ENCODE measurements at regions not wholly inside any gene's neighbourhood (a gene's known extent, or its start where the extent isn't known, plus 50 kb on each side); places are given as distances from the start of the nearest gene placed in this dataset.
"Not testable (repeated sequence)": the region's sequence is repeated elsewhere in the genome, so short reads cannot be mapped to it uniquely, and the experiment has no call there.

- DNase-seq, result peak; percentile 78
Observed at GRCh38 chr5:96198356-96199058, 234.5 kb downstream of the PCSK1 start.

DNA sequence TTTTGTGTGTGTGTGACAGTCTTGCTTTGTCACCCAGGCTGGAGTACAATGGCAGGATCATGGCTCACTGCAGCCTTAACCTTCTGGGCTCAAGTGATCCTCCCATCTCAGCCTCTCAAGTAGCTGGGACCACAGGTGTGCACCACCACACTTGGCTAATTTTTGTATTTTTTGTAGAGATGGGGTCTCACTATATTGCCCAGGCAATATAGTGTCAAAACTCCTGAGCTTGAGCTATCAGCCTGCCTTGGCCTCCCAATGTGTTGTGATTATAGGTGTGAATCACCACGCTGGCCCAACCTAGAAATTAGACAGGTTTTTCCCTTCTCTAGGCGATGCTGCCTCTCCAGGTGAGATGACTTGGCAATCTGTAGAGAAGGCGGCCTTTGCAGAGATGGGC is 235.3 kb downstream of the PCSK1 start:
- DNase-seq, result not testable (repeated sequence)

- no peak for DNase-seq
Observed at GRCh38 chr5:96197347-96197746, 235.7 kb upstream of the ELL2 start.

- no peak for DNase-seq
Observed at GRCh38 chr5:96196890-96197289, 235.2 kb upstream of the ELL2 start.

- DNase-seq, result no peak
Observed at GRCh38 chr5:96196407-96196806, 234.8 kb upstream of the ELL2 start.

DNA sequence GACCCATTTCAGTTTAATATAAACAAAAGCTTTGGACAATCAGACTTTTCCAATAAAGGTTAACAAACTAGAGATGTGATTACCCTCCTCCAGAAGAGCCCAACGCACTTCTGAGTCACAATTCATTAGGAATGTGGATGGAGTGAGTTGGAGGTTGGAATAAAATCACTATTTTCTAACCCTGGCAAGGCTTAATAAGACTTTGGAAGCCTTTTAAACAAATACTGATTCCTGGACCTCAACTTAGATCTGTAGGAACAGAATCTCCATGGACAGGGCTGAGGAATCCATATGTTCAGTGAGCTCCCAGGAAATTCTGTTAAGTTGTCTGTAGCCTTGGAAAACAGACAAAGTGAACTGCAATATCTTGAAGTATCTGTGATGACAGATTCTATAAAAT is 233.5 kb upstream of the ELL2 start:
- peak; percentile 74 for DNase-seq

GRCh38 chr5:96194593-96194992 is 232.9 kb upstream of the ELL2 start:
- no peak for DNase-seq

- no peak for DNase-seq
Observed at GRCh38 chr5:96193946-96194345, 232.3 kb upstream of the ELL2 start.

DNA sequence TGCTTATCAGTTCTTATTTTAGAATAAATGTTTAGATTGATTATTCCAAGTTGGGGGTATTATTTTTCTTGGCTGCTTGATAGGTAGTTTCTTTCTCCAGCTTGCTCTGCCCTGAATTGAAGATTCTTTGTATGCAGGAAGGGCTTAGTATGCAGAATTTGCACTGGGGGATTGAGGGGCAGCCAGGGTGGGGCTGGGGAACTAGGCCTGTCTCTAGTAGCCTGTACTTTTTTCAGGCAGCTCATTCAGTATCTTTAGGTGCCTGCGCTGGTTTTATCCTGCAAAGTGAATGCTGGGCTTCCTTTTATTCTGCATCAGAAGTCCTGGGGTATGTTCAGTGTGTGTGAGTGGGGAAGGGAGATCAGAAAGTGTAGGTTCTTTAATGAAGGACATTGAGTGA is 228.3 kb upstream of the ELL2 start:
- no peak for DNase-seq

DNA sequence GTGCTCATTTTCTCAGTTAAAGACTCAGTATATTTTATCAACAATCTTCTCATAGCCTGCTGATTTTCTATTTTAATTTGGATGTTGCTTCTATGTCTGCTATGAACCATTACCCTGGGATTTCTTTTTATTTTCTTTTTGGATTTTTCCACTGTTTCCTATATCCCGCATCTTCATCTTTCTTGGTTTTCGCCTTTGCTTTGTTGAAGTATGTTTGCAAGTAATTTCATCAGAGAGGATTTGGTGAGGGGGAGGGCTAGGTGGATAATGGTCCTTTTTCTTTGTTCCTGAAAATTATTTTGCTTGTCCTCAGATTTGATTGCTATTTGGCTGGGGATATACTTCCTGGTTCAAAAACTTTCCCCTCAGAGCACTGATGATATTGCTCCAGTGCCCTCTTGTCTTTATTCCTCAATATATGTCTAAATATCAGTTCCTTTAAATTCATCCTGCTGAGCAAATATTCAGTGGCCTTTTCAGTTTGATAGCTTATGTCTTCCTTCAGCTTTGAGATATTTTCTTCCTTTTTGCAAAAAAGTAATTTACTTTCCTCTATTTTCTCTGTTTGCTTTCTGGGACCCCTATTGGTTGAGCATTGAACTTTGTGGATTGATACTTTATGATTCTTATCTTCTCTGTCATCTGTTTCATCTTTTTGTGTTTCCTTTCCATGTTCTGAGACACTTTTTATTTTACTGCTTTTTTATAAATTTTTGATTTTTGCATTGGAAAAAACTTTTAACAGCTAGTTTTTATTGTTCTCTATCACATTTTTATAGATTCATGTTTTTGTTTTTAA is 227.6 kb upstream of the ELL2 start:
- DNase-seq, result no peak

GRCh38 chr5:96187309-96188027 is 225.8 kb upstream of the ELL2 start:
- DNase-seq, result no peak

- DNase-seq, result not testable (repeated sequence)
Observed at GRCh38 chr5:96184510-96184909, 222.9 kb upstream of the ELL2 start.

GRCh38 chr5:96180684-96181435 is 219.2 kb upstream of the ELL2 start:
- DNase-seq, result no peak

GRCh38 chr5:96177303-96177869 is 215.7 kb upstream of the ELL2 start:
- DNase-seq, result peak; percentile 91

DNA sequence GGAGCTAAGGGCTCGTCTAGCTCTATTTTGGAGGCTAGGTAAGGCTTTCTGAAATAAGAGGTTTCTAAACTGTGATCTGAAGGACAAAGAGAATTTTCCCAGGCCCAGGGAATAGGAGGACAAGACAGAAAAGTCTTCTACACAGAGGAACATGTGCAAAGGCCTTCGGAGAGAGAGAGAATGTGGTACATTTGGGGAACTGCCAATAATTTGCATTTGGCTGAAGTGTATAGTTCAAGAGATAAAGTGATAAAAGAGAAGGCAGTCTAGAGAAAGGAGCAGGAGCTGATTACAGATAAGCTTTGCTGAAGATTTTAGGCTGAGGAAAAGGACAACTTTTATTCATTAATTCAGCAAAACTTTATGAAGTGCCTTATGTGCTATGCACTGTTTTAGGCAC is 214.4 kb upstream of the ELL2 start:
- DNase-seq, result peak; percentile 39

DNA sequence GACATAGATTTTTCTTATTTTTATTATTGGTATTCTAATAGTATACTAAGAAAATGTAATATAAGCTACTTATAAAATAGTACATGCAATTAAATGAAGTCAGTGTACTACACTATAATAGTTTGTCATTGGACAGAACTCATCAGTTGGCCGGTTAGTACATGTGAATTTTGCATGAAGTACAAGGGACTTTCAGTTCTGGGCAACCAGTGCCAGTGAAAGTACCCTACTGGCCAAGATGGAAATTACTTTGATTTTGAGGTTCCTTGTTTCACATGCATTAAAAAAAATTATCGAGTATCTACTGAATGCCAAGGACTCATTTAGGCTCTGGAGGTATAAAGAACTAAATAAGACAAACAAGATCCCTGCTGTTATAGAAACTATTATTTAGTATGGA is 213.4 kb upstream of the ELL2 start:
- DNase-seq, result no peak

GRCh38 chr5:96173366-96173765 is 211.7 kb upstream of the ELL2 start:
- peak; percentile 47 for DNase-seq

GRCh38 chr5:96172436-96172835 is 210.8 kb upstream of the ELL2 start:
- DNase-seq, result peak; percentile 94

- not testable (repeated sequence) for DNase-seq
Observed at GRCh38 chr5:96171973-96172372, 210.3 kb upstream of the ELL2 start.

- not testable (repeated sequence) for DNase-seq
Observed at GRCh38 chr5:96170481-96171125, 209.0 kb upstream of the ELL2 start.

DNA sequence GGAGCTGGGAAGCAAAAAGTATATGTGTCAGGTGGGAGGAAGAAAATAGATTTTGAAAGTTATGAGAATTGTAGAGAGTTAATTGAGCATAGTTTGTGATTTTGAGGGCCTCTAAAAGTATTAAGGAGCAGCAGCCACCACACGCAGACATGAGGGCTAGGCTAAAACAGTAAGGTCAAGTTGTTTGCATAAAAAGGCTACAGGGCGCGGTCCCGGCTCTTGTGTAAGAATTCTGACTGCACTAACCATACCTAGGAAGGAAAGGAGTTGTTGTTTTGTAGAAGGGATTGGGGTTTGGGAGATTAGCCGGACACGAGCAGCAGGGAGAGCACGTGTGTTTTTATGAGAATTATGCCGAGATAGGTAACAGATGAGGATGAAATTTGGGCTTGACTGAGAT is 207.2 kb upstream of the ELL2 start:
- not testable (repeated sequence) for DNase-seq

DNA sequence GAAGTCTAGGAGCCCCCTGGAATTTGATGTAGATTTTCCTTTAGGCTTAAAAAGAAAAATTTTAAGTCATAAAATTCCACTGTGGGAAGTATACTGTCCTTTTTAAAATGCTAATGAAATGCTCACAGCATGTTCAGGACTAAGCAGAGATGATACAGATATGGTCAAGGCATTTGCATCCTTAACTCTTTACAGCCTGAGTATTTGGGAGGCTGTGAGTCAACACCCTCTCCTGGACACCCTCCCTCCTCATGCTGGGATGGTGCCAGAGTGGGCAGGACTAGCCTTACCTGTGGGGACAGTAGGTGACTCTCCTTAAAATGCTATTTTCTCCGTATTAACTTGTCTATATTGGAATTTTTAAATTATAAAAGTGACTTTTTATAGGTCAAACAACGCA is 197.4 kb upstream of the ELL2 start:
- DNase-seq, result no peak

Measured in fibroblast of skin of right biceps (primary cell).